ENCODE measurements at regions not wholly inside any gene's neighbourhood (a gene's known extent, or its start where the extent isn't known, plus 50 kb on each side); places are given as distances from the start of the nearest gene placed in this dataset.

GRCh38 chr17:34066528-34066927, 188.6 kb upstream of the CCL2 start:
- H3K4me1 ChIP-seq (ENCODE audit: control insufficient read depth in 1 of 2, insufficient read depth in 1 of 2, low read depth in 1 of 2, low read length in 1 of 2), result no peaks in the 10 kb centered on the region
- no peak overlapping the region for H3K4me3 ChIP-seq (ENCODE audit: low read depth in 1 of 2, low read length in 1 of 2)
- no peaks in the 10 kb centered on the region for H3K9me3 ChIP-seq
- no peak overlapping the region for H3K27ac ChIP-seq
- no peaks in the 10 kb centered on the region for H3K27me3 ChIP-seq
- no peak for TF ChIP-seq CTCF (IDR thresholded peaks at IDR 0.05)
- H3K36me3 ChIP-seq, result no peaks in the 10 kb centered on the region

DNA sequence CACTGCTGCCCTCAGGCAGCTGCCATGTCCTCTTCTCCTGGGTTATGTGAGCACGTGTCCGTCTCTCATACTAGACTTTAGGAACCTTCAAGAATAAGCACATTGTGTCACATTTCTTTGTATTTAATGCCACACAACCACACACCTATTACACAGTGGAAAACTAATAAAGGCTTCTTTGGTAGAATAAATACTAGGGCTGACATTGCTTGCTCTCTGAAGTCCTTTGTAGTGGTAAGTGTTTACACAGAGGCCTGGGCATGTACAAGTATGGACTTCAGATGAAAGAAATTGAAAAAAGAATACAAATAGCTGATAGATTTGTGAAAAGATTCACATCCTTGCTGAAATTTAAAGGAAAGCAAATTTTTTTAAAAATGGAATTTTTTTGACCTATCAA, 188.1 kb upstream of the CCL2 start:
- Histone ChIP-seq H3K27ac (no peak overlapping the region), H3K36me3 (no peaks in the 10 kb centered on the region), H3K4me3 (ENCODE audit: low read depth in 1 of 2, low read length in 1 of 2) (no peak overlapping the region), H3K4me1 (ENCODE audit: control insufficient read depth in 1 of 2, insufficient read depth in 1 of 2, low read depth in 1 of 2, low read length in 1 of 2) (no peaks in the 10 kb centered on the region), H3K9me3 (no peaks in the 10 kb centered on the region), H3K27me3 (no peaks in the 10 kb centered on the region)
- no peak for TF ChIP-seq CTCF (IDR thresholded peaks at IDR 0.05)

- TF ChIP-seq CTCF (IDR thresholded peaks at IDR 0.05), result no peak
- H3K4me3 ChIP-seq (ENCODE audit: low read depth in 1 of 2, low read length in 1 of 2), result no peak overlapping the region
- H3K4me1 ChIP-seq (ENCODE audit: control insufficient read depth in 1 of 2, insufficient read depth in 1 of 2, low read depth in 1 of 2, low read length in 1 of 2), result no peaks in the 10 kb centered on the region
- H3K27me3 ChIP-seq, result no peaks in the 10 kb centered on the region
- H3K27ac ChIP-seq, result no peak overlapping the region
- no peaks in the 10 kb centered on the region for H3K9me3 ChIP-seq
- H3K36me3 ChIP-seq, result no peaks in the 10 kb centered on the region
Observed at GRCh38 chr17:34068571-34068970, 186.5 kb upstream of the CCL2 start.

- no peak overlapping the region for H3K27ac ChIP-seq
- no peak for TF ChIP-seq CTCF (IDR thresholded peaks at IDR 0.05)
- no peaks in the 10 kb centered on the region for H3K4me1 ChIP-seq (ENCODE audit: control insufficient read depth in 1 of 2, insufficient read depth in 1 of 2, low read depth in 1 of 2, low read length in 1 of 2)
- H3K4me3 ChIP-seq (ENCODE audit: low read depth in 1 of 2, low read length in 1 of 2), result no peak overlapping the region
- H3K27me3 ChIP-seq, result no peaks in the 10 kb centered on the region
- H3K9me3 ChIP-seq, result no peaks in the 10 kb centered on the region
- H3K36me3 ChIP-seq, result no peaks in the 10 kb centered on the region
Observed at GRCh38 chr17:34070712-34071111, 184.4 kb upstream of the CCL2 start.

- Histone ChIP-seq H3K4me3 (ENCODE audit: low read depth in 1 of 2, low read length in 1 of 2) (no peak overlapping the region), H3K36me3 (no peaks in the 10 kb centered on the region), H3K9me3 (no peaks in the 10 kb centered on the region), H3K4me1 (ENCODE audit: control insufficient read depth in 1 of 2, insufficient read depth in 1 of 2, low read depth in 1 of 2, low read length in 1 of 2) (no peaks in the 10 kb centered on the region), H3K27me3 (no peaks in the 10 kb centered on the region), H3K27ac (no peak overlapping the region)
- no peak for TF ChIP-seq CTCF (IDR thresholded peaks at IDR 0.05)
Observed at GRCh38 chr17:34071886-34072420, 183.1 kb upstream of the CCL2 start.

GRCh38 chr17:34075076-34075475, 180.0 kb upstream of the CCL2 start:
- H3K27ac ChIP-seq, result no peak overlapping the region
- H3K4me3 ChIP-seq (ENCODE audit: low read depth in 1 of 2, low read length in 1 of 2), result no peak overlapping the region
- no peak for TF ChIP-seq CTCF (IDR thresholded peaks at IDR 0.05)
- H3K27me3 ChIP-seq, result no peaks in the 10 kb centered on the region
- no peaks in the 10 kb centered on the region for H3K4me1 ChIP-seq (ENCODE audit: control insufficient read depth in 1 of 2, insufficient read depth in 1 of 2, low read depth in 1 of 2, low read length in 1 of 2)
- H3K36me3 ChIP-seq, result no peaks in the 10 kb centered on the region
- H3K9me3 ChIP-seq, result no peaks in the 10 kb centered on the region

Measured in neutrophil (primary cell).